ENCODE measurements at regions not wholly inside any gene's neighbourhood (a gene's known extent, or its start where the extent isn't known, plus 50 kb on each side); places are given as distances from the start of the nearest gene placed in this dataset.
"Not testable (repeated sequence)": the region's sequence is repeated elsewhere in the genome, so short reads cannot be mapped to it uniquely, and the experiment has no call there.

DNA sequence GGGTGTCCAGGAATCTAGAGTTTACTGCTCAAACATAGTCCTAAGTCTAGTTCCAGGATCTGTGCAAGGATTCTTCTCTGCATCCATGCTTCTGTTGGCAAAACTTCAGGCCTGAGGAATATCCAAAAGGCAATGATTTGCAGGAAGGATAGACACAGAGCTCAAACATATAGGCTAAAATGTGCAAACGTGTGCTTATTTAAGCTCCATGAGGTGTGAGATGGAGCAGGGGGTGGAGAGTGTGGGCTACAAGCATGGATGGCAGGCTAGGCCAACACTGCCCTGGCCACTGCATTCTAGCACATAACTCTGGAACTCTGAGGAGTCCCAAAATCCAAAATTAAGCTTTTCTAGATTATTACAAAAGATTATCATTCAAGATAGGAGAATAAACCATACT is 301.1 kb downstream of the PAX3 start:
- no peak for DNase-seq (ENCODE audit: low spot score)

DNA sequence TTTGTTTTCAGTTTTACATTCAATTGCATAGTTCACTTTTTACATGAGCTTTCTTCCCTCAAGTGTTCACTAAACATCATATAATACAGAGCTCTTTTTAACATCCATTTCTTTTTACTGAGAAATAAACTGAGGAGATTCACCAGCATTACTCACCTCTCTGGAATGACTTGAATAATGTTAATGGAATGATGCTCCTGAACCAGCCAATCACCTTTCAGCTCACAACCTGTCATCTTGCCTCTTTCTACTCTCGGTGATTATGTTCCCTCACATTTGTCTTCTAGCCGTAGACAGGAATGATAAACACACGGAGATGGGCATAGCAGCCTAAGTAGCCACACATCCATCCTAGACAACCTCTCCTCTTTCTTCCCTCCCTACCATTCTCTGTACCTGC is 301.7 kb downstream of the PAX3 start:
- DNase-seq (ENCODE audit: low spot score): no peak

DNA sequence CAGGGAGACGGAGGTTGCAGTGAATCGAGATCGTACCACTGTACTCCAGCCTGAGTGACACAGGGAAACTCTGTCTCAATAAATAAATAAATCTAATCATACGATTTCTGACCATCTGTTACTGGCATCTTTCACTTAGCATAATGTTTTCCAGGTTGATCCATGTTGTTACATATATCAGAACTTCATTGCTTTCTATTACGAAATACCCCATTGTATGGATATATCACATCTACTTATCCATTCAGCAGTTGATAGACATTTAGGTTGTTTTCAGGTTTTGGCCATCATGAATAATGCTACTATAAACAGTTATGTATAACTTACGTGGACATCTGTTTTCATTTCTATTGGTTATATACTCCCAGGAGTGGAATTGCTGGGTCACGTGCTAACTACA is 303.9 kb downstream of the PAX3 start:
- DNase-seq (ENCODE audit: low spot score): no peak

DNA sequence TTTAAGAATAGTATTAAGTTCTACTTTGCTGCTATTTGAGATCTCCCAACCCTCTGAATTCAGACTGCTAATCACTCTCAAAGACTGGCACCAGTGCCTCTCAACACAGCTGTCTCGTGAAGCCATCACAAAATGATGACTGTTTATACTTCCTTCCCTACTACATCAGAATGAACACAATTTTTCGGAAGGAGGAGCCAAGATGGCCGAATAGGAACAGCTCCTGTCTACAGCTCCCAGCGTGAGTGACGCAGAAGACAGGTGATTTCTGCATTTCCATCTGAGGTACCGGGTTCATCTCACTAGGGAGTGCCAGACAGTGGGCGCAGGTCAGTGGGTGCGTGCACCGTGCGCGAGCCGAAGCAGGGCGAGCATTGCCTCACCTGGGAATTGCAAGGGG is 314.4 kb downstream of the PAX3 start:
- not testable (repeated sequence) for DNase-seq (ENCODE audit: low spot score)

DNA sequence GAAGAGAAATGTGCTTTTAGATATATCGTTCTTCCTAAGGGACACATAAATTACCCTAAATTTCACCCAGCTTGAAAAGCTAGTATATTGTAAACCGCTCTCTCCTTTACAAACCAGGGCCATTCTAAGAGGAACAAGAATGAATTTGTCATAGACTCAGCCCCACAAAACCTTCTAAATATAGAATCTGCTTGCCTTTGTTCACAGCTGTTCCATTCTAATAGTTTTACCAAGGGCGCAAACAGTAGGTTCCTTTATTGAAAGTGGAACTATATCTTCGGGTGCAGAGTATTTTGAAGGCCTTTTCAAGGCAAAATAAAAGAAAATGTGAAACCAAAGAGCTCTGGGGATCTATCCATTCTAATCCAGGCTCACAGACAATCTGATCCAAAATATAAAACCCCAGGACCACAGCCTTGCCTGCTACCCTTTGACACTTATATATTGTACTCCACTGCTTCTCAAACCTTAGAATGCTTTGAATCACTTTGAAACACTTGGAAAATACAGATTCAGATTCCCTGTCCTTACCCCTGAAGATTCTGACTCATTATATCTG is 316.8 kb downstream of the PAX3 start:
- no peak for DNase-seq (ENCODE audit: low spot score)

DNA sequence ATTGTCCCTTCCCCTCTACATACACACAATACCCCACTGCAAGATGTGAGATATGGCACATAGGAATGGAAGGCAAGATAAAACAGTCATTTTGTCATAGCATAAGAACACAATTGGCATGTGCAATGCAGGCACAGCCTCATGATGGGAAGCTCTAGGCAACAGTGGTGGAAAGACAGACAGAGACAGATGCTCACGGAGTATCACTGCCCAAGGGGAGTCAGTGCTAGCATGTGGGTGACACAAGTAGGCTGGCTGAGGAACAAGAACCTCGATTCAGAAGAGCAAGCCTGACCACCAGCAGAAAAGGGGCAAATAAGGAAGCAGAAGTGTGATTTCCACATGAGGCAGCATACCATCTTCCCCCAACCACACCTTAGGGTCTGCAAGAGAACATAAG is 323.6 kb downstream of the PAX3 start:
- no peak for DNase-seq (ENCODE audit: low spot score)

DNA sequence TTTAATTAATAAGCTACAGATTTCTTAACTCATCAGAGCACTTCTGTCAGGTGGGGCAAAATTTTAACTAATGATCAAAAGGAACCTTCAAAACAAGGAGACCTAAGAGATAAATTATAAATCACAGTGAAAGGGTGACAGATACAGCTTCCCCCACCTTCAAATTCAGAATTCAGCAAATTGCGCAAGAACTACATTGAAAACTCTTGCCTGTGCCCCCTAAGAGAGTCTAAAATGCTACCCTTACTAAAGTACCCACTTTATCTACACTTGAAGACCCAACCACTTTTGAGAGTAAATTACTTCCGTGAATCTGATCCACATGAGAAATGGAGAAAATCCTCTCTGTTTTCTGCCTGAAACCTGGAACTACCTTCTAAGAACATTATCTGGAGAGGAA is 324.9 kb downstream of the PAX3 start:
- DNase-seq (ENCODE audit: low spot score): no peak

DNA sequence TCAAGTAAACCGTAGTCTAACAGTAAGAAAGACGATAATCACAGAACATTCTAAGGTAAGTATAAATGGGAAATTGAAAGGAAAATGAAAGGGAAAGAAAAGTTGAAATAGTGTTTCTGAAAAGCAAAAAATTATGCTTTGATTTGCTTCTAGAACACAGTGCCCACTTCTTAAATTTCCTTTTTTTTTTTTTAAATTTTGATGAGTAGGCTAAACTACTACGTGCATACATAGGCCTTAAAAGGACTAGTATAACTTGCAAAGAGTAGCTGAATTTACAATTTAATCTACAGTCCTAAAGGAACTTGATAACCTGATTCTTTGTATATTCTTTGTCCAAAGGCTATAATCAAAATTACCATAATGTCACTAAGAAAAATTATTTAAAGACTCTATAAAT is 325.3 kb downstream of the PAX3 start:
- DNase-seq (ENCODE audit: low spot score): no peak

DNA sequence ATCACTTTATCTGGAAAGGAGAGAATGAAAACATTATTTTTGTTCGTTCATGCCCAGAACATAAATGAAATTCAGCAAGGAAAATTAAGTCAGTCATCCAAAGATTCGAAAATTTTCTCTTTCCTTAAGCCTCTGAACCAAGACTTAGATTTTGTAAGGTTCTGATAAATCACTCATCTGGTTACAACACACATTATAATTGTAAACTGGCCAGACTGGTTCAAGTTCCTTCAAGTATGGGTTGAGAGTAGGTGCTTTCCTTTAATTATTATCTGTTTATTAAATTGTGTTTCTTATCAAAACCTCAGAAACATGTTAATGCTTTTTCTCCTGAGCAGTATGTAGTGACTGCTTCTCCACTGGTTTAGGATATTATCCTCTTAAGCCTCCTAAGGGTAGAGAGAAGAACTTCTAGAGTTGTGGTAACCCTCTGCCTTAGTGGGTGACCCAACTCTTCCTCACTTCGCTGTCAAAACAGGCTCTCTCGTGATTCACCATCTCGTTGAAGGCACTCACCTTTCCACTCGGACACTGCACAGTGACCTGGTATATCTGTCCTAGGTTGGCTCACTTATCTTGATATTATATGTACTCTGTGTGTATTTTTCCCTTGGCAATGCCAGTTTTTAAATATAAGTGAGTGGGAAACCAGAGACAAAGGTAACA is 325.9 kb downstream of the PAX3 start:
- DNase-seq (ENCODE audit: low spot score): no peak

DNA sequence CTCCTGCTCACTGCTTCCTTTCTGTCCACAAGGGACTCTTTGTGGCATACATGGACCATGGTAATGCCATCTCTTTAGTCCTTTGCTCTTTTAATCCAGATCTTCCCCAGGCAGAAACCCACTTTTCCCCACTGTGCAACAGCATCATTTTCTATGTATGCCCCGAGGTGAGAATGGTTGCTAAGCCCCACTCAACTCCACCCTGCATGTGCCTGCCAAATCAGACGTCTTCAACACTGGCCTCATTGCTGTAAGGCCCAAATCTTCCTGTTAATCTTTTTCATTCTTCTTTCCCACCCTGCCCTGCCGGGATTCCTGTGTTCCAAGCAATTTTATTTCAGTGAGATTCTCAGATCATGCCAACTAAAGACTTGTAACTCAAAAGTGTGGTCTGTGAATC is 328.4 kb downstream of the PAX3 start:
- no peak for DNase-seq (ENCODE audit: low spot score)

DNA sequence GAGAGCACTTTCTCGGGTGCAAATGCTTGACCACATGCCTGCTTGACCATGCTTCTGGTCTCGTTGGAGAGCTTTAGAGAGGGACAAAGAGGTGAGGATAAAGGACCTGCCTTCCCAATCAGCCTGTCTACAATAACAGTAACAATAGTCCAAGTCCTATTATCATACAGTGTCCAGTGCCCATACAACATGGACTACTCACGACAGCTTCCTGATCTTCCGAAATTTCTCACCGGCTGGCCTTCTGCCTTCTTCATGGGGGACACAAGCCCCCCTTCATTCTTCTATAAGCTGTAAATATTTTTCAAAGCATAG is 329.0 kb downstream of the PAX3 start:
- no peak for DNase-seq (ENCODE audit: low spot score)

DNA sequence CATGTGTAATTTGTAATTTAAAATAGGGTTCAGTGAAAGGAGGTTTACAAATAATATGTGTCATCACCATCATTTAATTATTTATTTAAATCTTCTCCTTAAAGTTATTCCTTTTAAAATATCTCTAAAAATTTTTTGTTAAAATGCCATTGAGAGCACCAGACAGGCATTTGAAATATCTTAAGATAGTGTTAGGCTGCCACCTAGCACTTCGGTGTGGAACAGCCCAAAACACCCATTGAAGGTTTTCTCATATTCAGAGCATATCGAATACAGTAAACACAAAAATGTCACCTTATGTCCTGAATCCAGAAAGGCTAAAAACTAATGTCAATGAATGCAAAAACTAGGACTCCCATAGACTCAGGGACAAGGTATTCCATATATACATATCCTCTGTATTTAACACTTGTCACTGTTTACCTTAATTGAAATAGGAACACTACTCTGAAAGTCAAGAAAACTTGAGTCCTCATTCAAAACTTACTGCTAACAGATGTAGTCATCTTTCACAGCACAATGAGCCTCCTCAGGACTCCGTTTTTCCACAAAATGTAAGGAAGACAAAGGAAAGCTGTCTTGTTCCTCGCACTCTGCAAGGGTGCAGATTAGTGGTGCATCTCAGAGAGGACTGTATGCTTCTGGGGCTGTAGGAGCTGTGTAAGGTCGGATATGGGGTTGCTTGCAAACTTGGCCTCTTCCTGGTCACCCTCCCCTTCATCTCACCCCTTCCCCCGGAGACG is 329.5 kb downstream of the PAX3 start:
- peak; percentile 50 for DNase-seq (ENCODE audit: low spot score)

DNA sequence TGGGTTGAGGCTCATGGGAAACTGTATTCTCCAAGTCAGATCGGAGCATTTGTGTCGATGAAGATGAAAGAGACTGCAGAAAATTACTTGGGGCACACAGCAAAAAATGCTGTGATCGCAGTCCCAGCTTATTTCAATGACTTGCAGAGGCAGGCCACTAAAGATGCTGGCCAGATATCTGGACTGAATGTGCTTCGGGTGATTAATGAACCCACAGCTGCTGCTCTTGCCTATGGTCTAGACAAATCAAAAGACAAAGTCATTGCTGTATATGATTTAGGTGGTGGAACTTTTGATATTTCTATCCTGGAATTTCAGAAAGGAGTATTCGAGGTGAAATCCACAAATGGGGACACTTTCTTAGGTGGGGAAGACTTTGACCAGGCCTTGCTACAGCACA is 336.6 kb downstream of the PAX3 start:
- DNase-seq (ENCODE audit: low spot score): no peak

DNA sequence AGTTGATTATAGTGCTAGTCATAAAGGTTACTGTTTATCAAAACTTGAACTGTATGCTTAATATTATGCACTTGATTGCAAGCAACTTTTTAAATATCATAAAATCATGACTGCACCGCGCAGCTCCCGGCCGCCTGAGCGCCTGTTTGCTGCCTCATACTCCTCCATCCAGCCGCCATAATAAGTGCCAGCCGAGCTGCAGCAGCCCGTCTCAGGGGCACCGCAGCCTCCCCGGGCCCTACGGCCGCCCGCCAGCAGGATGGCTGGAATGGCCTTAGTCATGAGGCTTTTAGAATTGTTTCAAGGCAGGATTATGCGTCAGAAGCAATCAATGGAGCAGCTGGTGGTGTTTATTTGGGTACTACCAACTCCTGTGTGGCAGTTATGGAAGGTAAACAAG is 337.2 kb downstream of the PAX3 start:
- DNase-seq (ENCODE audit: low spot score): no peak

DNA sequence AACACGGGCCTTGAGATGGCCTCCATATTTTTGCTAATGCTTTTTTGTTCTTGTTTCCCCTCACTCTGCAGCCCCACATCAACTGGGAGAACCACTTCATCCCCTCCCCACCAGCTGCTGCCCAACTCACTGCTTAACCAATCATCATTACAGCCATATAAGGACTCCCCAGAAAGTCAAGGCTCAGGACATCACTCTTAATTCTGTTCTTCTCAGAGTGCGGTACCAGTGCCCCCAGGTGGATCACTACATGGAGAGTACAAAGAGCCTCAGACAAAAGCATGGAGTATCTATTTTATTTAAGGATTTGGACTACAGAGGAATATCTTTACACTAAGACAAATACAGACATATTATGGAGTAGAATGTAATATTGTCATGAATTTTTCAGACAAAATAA is 340.6 kb downstream of the PAX3 start:
- no peak for DNase-seq (ENCODE audit: low spot score)

DNA sequence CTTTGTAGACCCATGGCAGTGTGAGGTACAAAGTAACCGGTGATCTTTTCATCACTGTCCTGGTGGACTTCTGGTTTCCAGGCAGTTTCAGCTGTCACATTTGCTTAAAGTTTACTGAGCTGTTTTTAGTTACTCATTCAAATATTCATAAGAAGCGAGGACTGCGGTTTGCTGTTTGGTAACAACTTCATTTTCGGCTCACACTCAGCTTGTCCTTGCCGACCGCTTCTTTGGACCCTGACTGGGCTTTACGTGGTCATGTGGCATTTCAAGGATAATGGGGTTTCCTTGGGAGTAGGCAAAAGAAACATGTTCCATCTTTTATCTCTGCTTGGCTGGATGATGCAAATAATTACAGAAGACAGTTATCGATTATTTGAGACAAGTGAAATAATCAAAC is 350.7 kb downstream of the PAX3 start:
- no peak for DNase-seq (ENCODE audit: low spot score)

DNA sequence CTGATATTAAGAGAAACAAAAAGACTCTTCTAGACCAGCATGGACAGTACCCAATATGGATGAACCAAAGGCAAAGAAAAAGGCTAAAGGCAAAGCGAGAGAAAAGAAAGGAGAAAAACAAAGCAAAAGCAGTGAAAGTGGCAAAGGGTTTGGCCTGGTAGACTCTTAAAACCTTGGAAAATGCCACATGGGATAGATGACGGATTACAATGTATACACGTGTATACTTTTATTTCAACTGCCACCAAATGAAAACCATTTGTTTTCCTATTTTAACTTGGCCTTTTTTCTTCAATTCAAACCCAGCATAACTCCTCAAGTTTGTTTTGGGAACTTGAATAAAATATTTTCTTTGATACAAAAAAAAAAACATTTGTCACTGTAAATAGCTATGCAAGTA is 354.3 kb downstream of the PAX3 start:
- not testable (repeated sequence) for DNase-seq (ENCODE audit: low spot score)

DNA sequence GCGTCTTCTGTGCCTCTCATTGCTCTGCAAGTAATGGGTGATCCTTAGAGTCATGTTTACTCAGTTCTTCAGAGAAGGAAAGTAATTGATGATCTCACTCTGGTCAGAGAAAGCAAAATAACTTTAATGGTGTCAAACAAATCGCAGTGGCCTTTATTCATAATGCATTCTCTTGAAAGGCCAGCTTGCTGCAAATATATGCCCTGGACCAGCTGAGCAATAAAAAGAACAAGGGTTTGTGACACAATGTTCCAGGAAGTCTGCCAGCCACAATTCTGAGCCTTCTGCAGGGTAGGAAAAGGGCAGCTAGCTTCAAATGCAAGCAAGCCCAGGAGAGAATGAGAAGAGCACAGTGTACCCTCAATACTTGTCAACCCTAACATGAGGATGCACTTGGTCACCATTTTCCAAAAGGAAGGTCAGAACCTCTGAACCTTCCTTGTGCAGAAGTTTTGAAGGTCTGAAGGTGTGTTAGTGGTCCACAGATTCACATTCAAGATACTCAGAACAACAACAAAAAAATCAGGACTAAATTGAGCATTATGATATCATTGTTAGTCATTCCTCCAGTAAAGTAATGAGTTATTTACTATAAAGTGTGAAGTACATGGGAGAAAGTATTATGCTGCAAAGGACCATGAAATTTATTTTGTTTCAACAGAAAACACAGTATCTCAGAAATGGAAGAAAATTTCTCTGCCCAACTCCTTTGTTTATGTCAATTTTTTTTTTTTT is 355.6 kb downstream of the PAX3 start:
- no peak for DNase-seq (ENCODE audit: low spot score)

DNA sequence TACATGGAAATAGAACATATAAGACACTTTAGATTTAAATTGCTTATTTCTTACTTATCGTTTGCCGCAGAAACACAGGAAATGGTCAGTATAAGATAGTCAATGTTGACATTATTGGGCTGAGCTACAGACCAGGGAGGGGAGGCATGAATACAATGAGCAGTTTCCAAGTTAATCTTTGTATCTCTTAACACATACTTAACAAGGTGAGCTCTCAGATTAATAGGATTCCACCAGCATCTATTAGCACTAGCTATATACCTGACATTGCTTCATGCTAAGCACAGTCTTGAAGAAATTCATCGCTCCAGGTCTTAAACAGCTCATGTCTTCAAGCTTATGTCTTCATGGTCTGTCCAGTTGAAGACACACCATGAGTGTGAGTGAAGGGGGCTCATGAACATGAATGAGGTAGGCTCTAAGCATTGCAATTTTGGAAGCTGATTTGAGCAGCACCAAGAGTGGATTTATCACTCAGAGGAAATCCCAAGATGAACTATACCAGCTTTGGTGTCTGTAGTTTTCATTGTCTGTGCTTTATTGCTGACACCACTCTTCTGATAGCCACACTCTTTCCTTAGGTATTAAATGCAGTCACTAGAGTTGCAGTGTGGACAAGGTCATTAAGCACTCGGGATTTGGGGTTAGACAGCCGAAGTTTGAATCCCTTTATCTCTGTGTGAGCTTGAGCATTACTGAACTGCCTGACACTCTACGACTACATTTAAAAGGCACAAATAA is 359.3 kb upstream of the EPHA4 start:
- no peak for DNase-seq (ENCODE audit: low spot score)

DNA sequence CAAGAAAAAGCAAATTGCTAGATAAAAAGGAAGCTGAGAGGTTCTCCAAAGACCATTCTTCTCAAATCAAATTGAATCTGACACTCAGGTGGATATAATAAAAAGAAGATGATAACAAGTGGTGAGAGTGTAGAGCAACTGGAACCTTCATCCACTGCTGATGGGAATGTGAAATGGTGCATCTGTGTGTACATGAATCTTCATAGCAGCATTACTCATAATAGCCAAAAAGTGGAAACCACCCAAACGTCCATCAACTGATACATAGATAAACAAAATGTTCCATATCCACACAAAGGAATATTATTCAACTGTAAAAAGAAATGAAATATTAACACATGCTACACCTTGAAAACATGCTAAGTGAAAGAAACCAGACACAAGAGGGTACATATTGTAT is 357.2 kb upstream of the EPHA4 start:
- DNase-seq (ENCODE audit: low spot score): no peak

DNA sequence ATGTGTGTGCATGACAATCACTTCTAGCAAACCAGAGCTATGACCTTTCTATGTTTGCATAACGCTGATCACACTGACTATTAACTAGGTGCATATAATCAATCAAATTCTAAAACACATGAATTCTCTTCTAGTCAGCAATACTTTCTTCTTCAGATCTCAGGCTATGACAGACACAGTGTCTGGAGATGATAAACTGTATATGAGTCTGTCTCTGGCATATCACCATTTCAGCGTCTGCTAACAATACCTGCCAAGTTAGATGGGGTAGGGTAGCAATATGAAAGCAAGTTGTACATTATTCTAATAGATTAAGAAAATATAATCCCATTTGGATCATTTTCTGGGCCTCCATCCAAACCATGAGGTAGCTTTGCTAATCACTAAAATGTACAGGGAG is 354.2 kb upstream of the EPHA4 start:
- DNase-seq (ENCODE audit: low spot score): no peak

DNA sequence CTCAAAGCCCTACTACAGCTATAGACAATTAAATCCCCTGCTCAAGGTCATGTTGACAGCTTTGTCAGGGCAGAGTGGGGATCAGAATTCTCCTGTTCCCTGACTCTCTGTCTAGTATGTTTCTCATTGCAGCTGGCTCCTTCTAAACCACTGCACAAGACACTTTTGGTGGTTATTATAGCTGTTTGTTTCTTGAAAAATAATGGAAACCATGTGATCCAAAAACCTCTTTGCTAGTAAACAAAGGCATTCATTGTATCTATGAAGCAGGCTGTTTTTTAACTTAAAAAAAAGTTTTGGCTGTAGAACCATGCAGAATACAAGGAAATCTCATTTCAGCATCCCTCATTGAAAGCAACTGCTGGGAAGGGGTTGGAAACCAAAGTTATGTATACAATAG is 352.5 kb upstream of the EPHA4 start:
- DNase-seq (ENCODE audit: low spot score): no peak

DNA sequence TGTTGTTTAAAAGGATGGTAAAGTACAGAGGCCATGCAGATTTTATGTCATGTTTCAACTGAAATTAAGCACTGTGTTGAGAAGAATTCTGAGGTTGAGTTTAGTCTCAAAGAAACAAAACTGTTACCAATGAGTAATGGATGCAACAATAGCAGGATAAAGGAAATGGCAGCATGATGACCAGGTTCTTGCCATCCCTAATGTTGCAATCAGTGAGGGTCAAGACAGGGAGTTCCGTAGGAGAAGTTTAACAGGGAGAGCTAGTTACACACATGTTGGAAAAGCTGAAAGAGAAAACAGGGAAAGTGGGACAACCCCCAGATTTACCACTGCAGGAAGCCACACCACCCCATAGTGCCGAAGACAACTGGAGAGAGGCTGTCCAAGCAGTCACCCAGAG is 343.8 kb upstream of the EPHA4 start:
- DNase-seq (ENCODE audit: low spot score): no peak
